HG03095 (cell line): ENCODE measurements at regions not wholly inside any gene's neighbourhood (a gene's known extent, or its start where the extent isn't known, plus 50 kb on each side); places are given as distances from the start of the nearest gene placed in this dataset.

Source experiments
- ATAC-seq: cut with Tn5 transposase; IDR thresholded peaks from one replicate; pipeline ENCODE4 v1.9.1; 2021; ENCODE audit warnings: moderate library complexity; ENCODE audit not compliant: unreplicated experiment

GRCh38 chrX:73768886-73769285 lies 83.6 kb downstream of the XIST start:
- no peak for ATAC-seq

- no peak for ATAC-seq
These were observed 84.4 kb downstream of the XIST start for GRCh38 chrX:73768160-73768559.

GRCh38 chrX:73767017-73767416 lies 85.5 kb downstream of the XIST start:
- no peak for ATAC-seq

- no peak for ATAC-seq
These were observed 86.1 kb downstream of the XIST start for GRCh38 chrX:73766431-73766795.

- ATAC-seq = no peak
These were observed 86.6 kb downstream of the XIST start for GRCh38 chrX:73765776-73766430.

GRCh38 chrX:73758250-73758649 lies 94.3 kb downstream of the XIST start:
- peak; percentile 78 for ATAC-seq
